AG09319 (cell line): ENCODE measurements at regions not wholly inside any gene's neighbourhood (a gene's known extent, or its start where the extent isn't known, plus 50 kb on each side); places are given as distances from the start of the nearest gene placed in this dataset.

ENCODE experiments used
- DNase-seq: peaks from one replicate; pipeline ENCODE4 v3.0.0-alpha.2; 2010; ENCODE audit warnings: low read depth; ENCODE audit errors: extremely low read depth
- CTCF ChIP-seq: IDR thresholded peaks from 2 replicates; pipeline ENCODE4 v1.5.1; 2011; ENCODE audit warnings: low read depth, mild to moderate bottlenecking, inconsistent platforms, low read length, moderate library complexity

- no peak for DNase-seq
- no peak for TF ChIP-seq CTCF
These were observed 106.8 kb downstream of the ZBTB18 start for GRCh38 chr1:244157731-244158438.

- DNase-seq: no peak
- TF ChIP-seq CTCF: no peak
These were observed 108.6 kb downstream of the ZBTB18 start for GRCh38 chr1:244159646-244160045.

- no peak for TF ChIP-seq CTCF
- no peak for DNase-seq
These were observed 109.6 kb downstream of the ZBTB18 start for GRCh38 chr1:244160455-244161235.

- DNase-seq: no peak
- TF ChIP-seq CTCF: no peak
These were observed 110.1 kb downstream of the ZBTB18 start for GRCh38 chr1:244161236-244161510.

GRCh38 chr1:244162786-244163530 is 111.9 kb downstream of the ZBTB18 start:
- no peak for DNase-seq
- TF ChIP-seq CTCF: no peak

GRCh38 chr1:244163861-244164510 is 112.9 kb downstream of the ZBTB18 start:
- peak; percentile 81 for DNase-seq
- TF ChIP-seq CTCF: no peak
